DOHH2 (cell line): ENCODE measurements at regions not wholly inside any gene's neighbourhood (a gene's known extent, or its start where the extent isn't known, plus 50 kb on each side); places are given as distances from the start of the nearest gene placed in this dataset.
A peak's percentile ranks its signal among the peaks of the same experiment; 100 is the strongest.

Experiments used
- H3F3A ChIP-seq: fragments of 200-600 bp; sonication (generic), shearing (Covaris generic); 2 replicates; pipeline ENCODE4 v1.6.0; 2016; ENCODE audit warnings: antibody characterized with exemption, mild to moderate bottlenecking; ENCODE audit not compliant: control insufficient read depth, insufficient read depth
- H3K27ac ChIP-seq: fragments of 200-600 bp; sonication (generic); 2 replicates; pipeline ENCODE4 v1.5.1; 2014; ENCODE audit warnings: low read depth, mild to moderate bottlenecking, low read length, moderate library complexity
- H3K27me3 ChIP-seq: fragments of 200-600 bp; sonication (generic); 2 replicates; pipeline ENCODE4 v1.6.1; 2014; ENCODE audit warnings: mild to moderate bottlenecking, low read length, mixed read lengths; ENCODE audit not compliant: control insufficient read depth
- H3K36me3 ChIP-seq: fragments of 200-600 bp; sonication (generic); 2 replicates; pipeline ENCODE4 v1.6.1; 2014; ENCODE audit warnings: mild to moderate bottlenecking, low read length, moderate library complexity, mixed read lengths; ENCODE audit not compliant: control insufficient read depth
- H3K4me1 ChIP-seq: fragments of 200-600 bp; sonication (generic); 2 replicates; pipeline ENCODE4 v1.6.1; 2014; ENCODE audit warnings: mild to moderate bottlenecking, low read length, mixed read lengths; ENCODE audit not compliant: control insufficient read depth
- H3K4me2 ChIP-seq: fragments of 200-600 bp; sonication (generic); 2 replicates; pipeline ENCODE4 v1.6.0; 2014; ENCODE audit warnings: mild to moderate bottlenecking, low read length, moderate library complexity
- H3K4me3 ChIP-seq: fragments of 200-600 bp; sonication (generic); 2 replicates; pipeline ENCODE4 v1.5.1; 2014; ENCODE audit warnings: mild to moderate bottlenecking, low read length, mixed read lengths
- H3K79me2 ChIP-seq: fragments of 200-600 bp; sonication (generic); 2 replicates; pipeline ENCODE4 v1.6.1; 2014; ENCODE audit warnings: mild to moderate bottlenecking, low read length, mixed read lengths; ENCODE audit not compliant: control insufficient read depth
- H3K9me2 ChIP-seq: fragments of 200-600 bp; sonication (generic); replicated peaks from 2 replicates; pipeline ENCODE4 v1.6.1; 2014; ENCODE audit warnings: mild to moderate bottlenecking, low read length, mixed read lengths; ENCODE audit not compliant: control insufficient read depth
- H3K9me3 ChIP-seq: fragments of 200-600 bp; sonication (generic); 2 replicates; pipeline ENCODE4 v1.6.1; 2014; ENCODE audit warnings: antibody characterized with exemption, low read length, mixed read lengths; ENCODE audit not compliant: control insufficient read depth, insufficient read depth
- H4K20me1 ChIP-seq: fragments of 200-600 bp; sonication (generic); 2 replicates; pipeline ENCODE4 v1.6.0; 2014; ENCODE audit warnings: low read depth, mild to moderate bottlenecking, antibody characterized with exemption, low read length, moderate library complexity; ENCODE audit not compliant: control insufficient read depth, insufficient read depth
- CTCF ChIP-seq: fragments of 200-600 bp; sonication (generic); IDR thresholded peaks from one replicate; pipeline ENCODE4 v1.5.1; 2014; ENCODE audit warnings: antibody characterized with exemption, mild to moderate bottlenecking, low read depth, low read length; ENCODE audit not compliant: poor library complexity, severe bottlenecking
- EZH2phosphoT487 ChIP-seq: fragments of 200-600 bp; sonication (generic); IDR thresholded peaks from 2 replicates; pipeline ENCODE4 v1.6.1; 2017; ENCODE audit warnings: borderline replicate concordance, mild to moderate bottlenecking, antibody characterized with exemption, low read length, moderate library complexity, mixed read lengths

- Histone ChIP-seq H3K79me2 (no peaks in the 10 kb centered on the region), H3K9me2 (no peaks in the 10 kb centered on the region), H3F3A (no peaks in the 10 kb centered on the region), H3K4me1 (no peaks in the 10 kb centered on the region), H3K4me2 (no peak overlapping the region), H4K20me1 (no peaks in the 10 kb centered on the region), H3K36me3 (no peaks in the 10 kb centered on the region), H3K4me3 (no peak overlapping the region), H3K9me3 (no peaks in the 10 kb centered on the region), H3K27me3 (no peaks in the 10 kb centered on the region), H3K27ac (no peak overlapping the region)
- TF ChIP-seq CTCF (no peak), EZH2phosphoT487 (no peak)
Observed at GRCh38 chr12:63470161-63470560, 198.1 kb downstream of the DPY19L2 start.

GRCh38 chr12:63467951-63468350, 200.3 kb downstream of the DPY19L2 start:
- no peaks in the 10 kb centered on the region for H4K20me1 ChIP-seq
- no peaks in the 10 kb centered on the region for H3K27me3 ChIP-seq
- no peaks in the 10 kb centered on the region for H3K9me3 ChIP-seq
- no peaks in the 10 kb centered on the region for H3K9me2 ChIP-seq
- no peaks in the 10 kb centered on the region for H3F3A ChIP-seq
- H3K4me3 ChIP-seq, result no peak overlapping the region
- no peak overlapping the region for H3K27ac ChIP-seq
- no peak for TF ChIP-seq EZH2phosphoT487
- TF ChIP-seq CTCF, result no peak
- no peaks in the 10 kb centered on the region for H3K36me3 ChIP-seq
- no peaks in the 10 kb centered on the region for H3K79me2 ChIP-seq
- no peaks in the 10 kb centered on the region for H3K4me1 ChIP-seq
- no peak overlapping the region for H3K4me2 ChIP-seq

GRCh38 chr12:63457857-63458256, 210.4 kb downstream of the DPY19L2 start:
- peak overlapping the region; percentile 24 for H3K27ac ChIP-seq
- no peaks in the 10 kb centered on the region for H3K36me3 ChIP-seq
- H4K20me1 ChIP-seq, result no peaks in the 10 kb centered on the region
- H3K9me3 ChIP-seq, result no peaks in the 10 kb centered on the region
- no peaks in the 10 kb centered on the region for H3K9me2 ChIP-seq
- no peaks in the 10 kb centered on the region for H3F3A ChIP-seq
- H3K4me1 ChIP-seq, result peaks cover 9% of the 10 kb centered on the region
- no peak overlapping the region for H3K4me2 ChIP-seq
- H3K4me3 ChIP-seq, result no peak overlapping the region
- H3K27me3 ChIP-seq, result no peaks in the 10 kb centered on the region
- H3K79me2 ChIP-seq, result no peaks in the 10 kb centered on the region
- TF ChIP-seq EZH2phosphoT487 (no peak), CTCF (no peak)

GRCh38 chr12:63457428-63457827, 210.9 kb downstream of the DPY19L2 start:
- Histone ChIP-seq H3K4me1 (peaks cover 9% of the 10 kb centered on the region), H3K27ac (peak overlapping the region; percentile 20), H3F3A (no peaks in the 10 kb centered on the region), H3K4me2 (no peak overlapping the region), H3K9me3 (no peaks in the 10 kb centered on the region), H3K27me3 (no peaks in the 10 kb centered on the region), H3K36me3 (no peaks in the 10 kb centered on the region), H3K4me3 (no peak overlapping the region), H3K9me2 (no peaks in the 10 kb centered on the region), H3K79me2 (no peaks in the 10 kb centered on the region), H4K20me1 (no peaks in the 10 kb centered on the region)
- TF ChIP-seq CTCF, result no peak
- no peak for TF ChIP-seq EZH2phosphoT487
